Ishikawa (cell line): ENCODE measurements at regions not wholly inside any gene's neighbourhood (a gene's known extent, or its start where the extent isn't known, plus 50 kb on each side); places are given as distances from the start of the nearest gene placed in this dataset.

ENCODE experiments used
- CEBPB ChIP-seq: IDR thresholded peaks from 2 replicates; pipeline ENCODE4 v1.6.1; 2012
- EGR1 ChIP-seq: IDR thresholded peaks from 2 replicates; pipeline ENCODE4 v1.6.1; 2012
- EP300 ChIP-seq: IDR thresholded peaks from 2 replicates; pipeline ENCODE4 v1.6.1; 2012; ENCODE audit warnings: borderline replicate concordance
- MAX ChIP-seq: IDR thresholded peaks from 2 replicates; pipeline ENCODE4 v1.6.1; 2012
- NFIC ChIP-seq: IDR thresholded peaks from 2 replicates; pipeline ENCODE4 v1.6.1; 2012
- RAD21 ChIP-seq: IDR thresholded peaks from 2 replicates; pipeline ENCODE4 v1.6.1; 2012; ENCODE audit warnings: low read depth
- REST ChIP-seq: IDR thresholded peaks from 2 replicates; pipeline ENCODE4 v1.6.1; 2012; ENCODE audit warnings: low read depth, mild to moderate bottlenecking
- TAF1 ChIP-seq: IDR thresholded peaks from 2 replicates; pipeline ENCODE4 v1.6.1; 2012; ENCODE audit warnings: low read depth, mild to moderate bottlenecking
- TCF12 ChIP-seq: IDR thresholded peaks from 2 replicates; pipeline ENCODE4 v1.6.1; 2012; ENCODE audit warnings: low read depth
- TEAD4 ChIP-seq: IDR thresholded peaks from 2 replicates; pipeline ENCODE4 v1.6.1; 2012
- YY1 ChIP-seq: IDR thresholded peaks from 2 replicates; pipeline ENCODE4 v1.6.1; 2012; ENCODE audit warnings: low read depth
- ZBTB7A ChIP-seq: IDR thresholded peaks from 2 replicates; pipeline ENCODE4 v1.6.1; 2012; ENCODE audit warnings: low read depth

- TF ChIP-seq CEBPB (no peak), TAF1 (no peak), ZBTB7A (no peak), TCF12 (no peak), RAD21 (no peak), EGR1 (no peak), MAX (no peak), REST (no peak), EP300 (no peak), YY1 (no peak), TEAD4 (no peak), NFIC (no peak)
These were observed 270.7 kb upstream of the ELAVL2 start for GRCh38 chr9:24096756-24097155.
